ENCODE measurements at regions not wholly inside any gene's neighbourhood (a gene's known extent, or its start where the extent isn't known, plus 50 kb on each side); places are given as distances from the start of the nearest gene placed in this dataset.
A peak's percentile ranks its signal among the peaks of the same experiment; 100 is the strongest.

- H3K36me3 ChIP-seq (ENCODE audit: control insufficient read depth, insufficient read depth, low read length), result no peaks in the 10 kb centered on the region
- no peaks in the 10 kb centered on the region for H3K79me2 ChIP-seq (ENCODE audit: control insufficient read depth, insufficient read depth, low read length)
- no peaks in the 10 kb centered on the region for H4K20me1 ChIP-seq (ENCODE audit: control insufficient read depth, extremely low read depth, insufficient read depth, low read length)
- H3K9ac ChIP-seq (ENCODE audit: insufficient read depth, low read length), result no peak overlapping the region
- no peaks in the 10 kb centered on the region for H3K27me3 ChIP-seq (ENCODE audit: control insufficient read depth, insufficient read depth, low read length)
- H3K9me3 ChIP-seq (ENCODE audit: control insufficient read depth, insufficient read depth, low read depth, low read length), result no peaks in the 10 kb centered on the region
- TF ChIP-seq EZH2 (IDR thresholded peaks at IDR 0.05; ENCODE audit: low read length, missing control alignments), result no peak
- TF ChIP-seq, protein P1, sequence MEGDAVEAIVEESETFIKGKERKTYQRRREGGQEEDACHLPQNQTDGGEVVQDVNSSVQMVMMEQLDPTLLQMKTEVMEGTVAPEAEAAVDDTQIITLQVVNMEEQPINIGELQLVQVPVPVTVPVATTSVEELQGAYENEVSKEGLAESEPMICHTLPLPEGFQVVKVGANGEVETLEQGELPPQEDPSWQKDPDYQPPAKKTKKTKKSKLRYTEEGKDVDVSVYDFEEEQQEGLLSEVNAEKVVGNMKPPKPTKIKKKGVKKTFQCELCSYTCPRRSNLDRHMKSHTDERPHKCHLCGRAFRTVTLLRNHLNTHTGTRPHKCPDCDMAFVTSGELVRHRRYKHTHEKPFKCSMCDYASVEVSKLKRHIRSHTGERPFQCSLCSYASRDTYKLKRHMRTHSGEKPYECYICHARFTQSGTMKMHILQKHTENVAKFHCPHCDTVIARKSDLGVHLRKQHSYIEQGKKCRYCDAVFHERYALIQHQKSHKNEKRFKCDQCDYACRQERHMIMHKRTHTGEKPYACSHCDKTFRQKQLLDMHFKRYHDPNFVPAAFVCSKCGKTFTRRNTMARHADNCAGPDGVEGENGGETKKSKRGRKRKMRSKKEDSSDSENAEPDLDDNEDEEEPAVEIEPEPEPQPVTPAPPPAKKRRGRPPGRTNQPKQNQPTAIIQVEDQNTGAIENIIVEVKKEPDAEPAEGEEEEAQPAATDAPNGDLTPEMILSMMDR (conservative IDR thresholded peaks at IDR 0.05 in 1 of 2, IDR thresholded peaks at IDR 0.05 in 1 of 2; ENCODE audit: low read depth in 1 of 2, low read length in 2 of 2), result no peak
- DNase-seq (ENCODE audit: low read depth in 2 of 2), result peak; percentile 86 to 94
- H3K27ac ChIP-seq (ENCODE audit: insufficient read depth, low read length), result peak overlapping the region; percentile 50
- H3K4me2 ChIP-seq (ENCODE audit: extremely low read depth, insufficient read depth, low read length), result peak overlapping the region; percentile 92
- H2AFZ ChIP-seq (ENCODE audit: low read length), result peak overlapping the region; percentile 87
- H3K4me3 ChIP-seq (replicated peaks in 1 of 4; ENCODE audit: control extremely low read depth in 1 of 4, insufficient read depth in 1 of 4, low read depth in 3 of 4, low read length in 4 of 4), result peak overlapping the region in 2 of 4 experiments; percentile 2 to 11
- H3K4me1 ChIP-seq (ENCODE audit: control insufficient read depth, extremely low read depth, insufficient read depth, low read length), result peaks cover 12% of the 10 kb centered on the region
These were observed 58.1 kb upstream of the MEF2A start for GRCh38 chr15:99507504-99508310.

DNA sequence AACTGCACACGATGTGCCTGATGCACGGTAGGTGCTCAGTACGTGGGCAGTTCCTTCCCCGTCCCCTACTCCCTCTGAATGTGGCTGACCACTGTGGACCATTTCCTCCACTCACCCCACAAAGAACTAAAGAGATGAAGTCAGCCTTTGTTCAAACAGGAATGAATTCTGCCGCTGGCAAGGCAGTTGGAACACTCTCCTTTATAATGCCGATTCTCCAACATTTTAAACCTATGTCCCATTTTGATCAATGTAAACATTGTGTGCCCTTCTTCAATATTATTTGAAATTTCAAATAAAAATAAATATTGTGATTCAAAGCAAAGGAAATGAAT, 57.5 kb upstream of the MEF2A start:
- H2AFZ ChIP-seq (ENCODE audit: low read length), result peak overlapping the region; percentile 87
- TF ChIP-seq, protein P1 (conservative IDR thresholded peaks at IDR 0.05 in 1 of 2, IDR thresholded peaks at IDR 0.05 in 1 of 2; ENCODE audit: low read depth in 1 of 2, low read length in 2 of 2), result no peak
- no peak for TF ChIP-seq EZH2 (IDR thresholded peaks at IDR 0.05; ENCODE audit: low read length, missing control alignments)
- no peak for DNase-seq (ENCODE audit: low read depth in 2 of 2)
- H3K4me2 ChIP-seq (ENCODE audit: extremely low read depth, insufficient read depth, low read length), result peak overlapping the region; percentile 92
- H3K27ac ChIP-seq (ENCODE audit: insufficient read depth, low read length), result no peak overlapping the region
- no peaks in the 10 kb centered on the region for H3K27me3 ChIP-seq (ENCODE audit: control insufficient read depth, insufficient read depth, low read length)
- H3K9ac ChIP-seq (ENCODE audit: insufficient read depth, low read length), result no peak overlapping the region
- peaks cover 12% of the 10 kb centered on the region for H3K4me1 ChIP-seq (ENCODE audit: control insufficient read depth, extremely low read depth, insufficient read depth, low read length)
- H3K4me3 ChIP-seq (replicated peaks in 1 of 4; ENCODE audit: control extremely low read depth in 1 of 4, insufficient read depth in 1 of 4, low read depth in 3 of 4, low read length in 4 of 4), result no peak overlapping the region
- H3K79me2 ChIP-seq (ENCODE audit: control insufficient read depth, insufficient read depth, low read length), result no peaks in the 10 kb centered on the region
- no peaks in the 10 kb centered on the region for H4K20me1 ChIP-seq (ENCODE audit: control insufficient read depth, extremely low read depth, insufficient read depth, low read length)
- no peaks in the 10 kb centered on the region for H3K9me3 ChIP-seq (ENCODE audit: control insufficient read depth, insufficient read depth, low read depth, low read length)
- no peaks in the 10 kb centered on the region for H3K36me3 ChIP-seq (ENCODE audit: control insufficient read depth, insufficient read depth, low read length)

DNA sequence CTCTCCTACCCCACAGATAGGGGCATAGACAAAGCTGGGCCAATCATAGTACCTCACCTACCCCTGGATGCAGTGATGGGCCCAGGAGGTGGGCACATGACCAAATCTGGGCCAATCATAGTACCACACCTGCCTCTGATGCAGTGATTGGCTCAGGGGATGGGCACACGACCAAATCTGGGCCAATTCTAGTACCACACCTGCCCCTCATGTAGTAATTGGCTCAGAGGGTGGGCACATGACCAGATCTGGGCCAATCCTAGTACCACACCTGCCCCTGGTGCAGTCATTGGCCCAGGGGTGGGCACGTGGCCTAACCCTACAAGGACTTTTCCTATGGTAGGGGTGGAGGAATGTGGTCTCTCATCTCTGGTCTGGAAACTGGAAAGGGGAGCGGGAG, 56.9 kb upstream of the MEF2A start:
- Histone ChIP-seq H2AFZ (ENCODE audit: low read length) (no peak overlapping the region), H3K79me2 (ENCODE audit: control insufficient read depth, insufficient read depth, low read length) (no peaks in the 10 kb centered on the region), H3K9ac (ENCODE audit: insufficient read depth, low read length) (no peak overlapping the region), H3K4me1 (ENCODE audit: control insufficient read depth, extremely low read depth, insufficient read depth, low read length) (peaks cover 12% of the 10 kb centered on the region), H3K4me3 (replicated peaks in 1 of 4; ENCODE audit: control extremely low read depth in 1 of 4, insufficient read depth in 1 of 4, low read depth in 3 of 4, low read length in 4 of 4) (no peak overlapping the region), H4K20me1 (ENCODE audit: control insufficient read depth, extremely low read depth, insufficient read depth, low read length) (no peaks in the 10 kb centered on the region), H3K27me3 (ENCODE audit: control insufficient read depth, insufficient read depth, low read length) (no peaks in the 10 kb centered on the region), H3K4me2 (ENCODE audit: extremely low read depth, insufficient read depth, low read length) (no peak overlapping the region), H3K9me3 (ENCODE audit: control insufficient read depth, insufficient read depth, low read depth, low read length) (no peaks in the 10 kb centered on the region), H3K36me3 (ENCODE audit: control insufficient read depth, insufficient read depth, low read length) (no peaks in the 10 kb centered on the region), H3K27ac (ENCODE audit: insufficient read depth, low read length) (no peak overlapping the region)
- DNase-seq (ENCODE audit: low read depth in 2 of 2), result no peak
- TF ChIP-seq, protein P1 (conservative IDR thresholded peaks at IDR 0.05 in 1 of 2, IDR thresholded peaks at IDR 0.05 in 1 of 2; ENCODE audit: low read depth in 1 of 2, low read length in 2 of 2), result no peak
- no peak for TF ChIP-seq EZH2 (IDR thresholded peaks at IDR 0.05; ENCODE audit: low read length, missing control alignments)

All from fibroblast of lung (primary cell).